ENCODE measurements at regions not wholly inside any gene's neighbourhood (a gene's known extent, or its start where the extent isn't known, plus 50 kb on each side); places are given as distances from the start of the nearest gene placed in this dataset.

DNA sequence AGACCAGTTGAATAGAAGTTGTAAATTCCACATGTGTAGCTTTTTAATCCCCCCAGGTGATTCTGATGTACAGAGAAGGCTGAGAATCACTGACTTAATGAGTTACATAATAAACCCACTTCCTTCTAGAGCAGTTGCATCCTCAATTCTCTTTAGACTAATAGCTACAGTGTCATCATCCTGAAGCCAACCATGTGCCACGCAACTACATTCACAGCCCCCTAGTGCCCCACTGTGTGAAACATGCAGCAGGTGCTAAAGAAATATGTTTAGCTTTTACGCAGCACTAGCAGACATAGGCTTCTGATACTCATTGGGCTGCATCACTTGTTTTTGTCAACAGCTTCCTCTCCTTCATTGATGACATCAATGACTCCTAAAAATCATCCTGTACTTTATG is 1168.3 kb downstream of the BCL11B start:
- TF ChIP-seq CTCF (CRISPR knock-in tag; IDR thresholded peaks at IDR 0.05) (no peak), CHD4 (IDR thresholded peaks at IDR 0.05; ENCODE audit: borderline replicate concordance, low read length) (no peak), SKI (IDR thresholded peaks at IDR 0.05; ENCODE audit: partially characterized antibody) (no peak), KAT7 (CRISPR knock-in tag; IDR thresholded peaks at IDR 0.05; ENCODE audit: borderline replicate concordance) (no peak), ZNF274 (CRISPR knock-in tag; IDR thresholded peaks at IDR 0.05) (no peak), ZC3H4 (CRISPR knock-in tag; IDR thresholded peaks at IDR 0.05; ENCODE audit: borderline replicate concordance) (no peak), TAF1 (CRISPR knock-in tag; IDR thresholded peaks at IDR 0.05) (no peak), ZNF24 (IDR thresholded peaks at IDR 0.05) (no peak), STAT5B (CRISPR knock-in tag; IDR thresholded peaks at IDR 0.05) (no peak)
- TF ChIP-seq, protein P1, sequence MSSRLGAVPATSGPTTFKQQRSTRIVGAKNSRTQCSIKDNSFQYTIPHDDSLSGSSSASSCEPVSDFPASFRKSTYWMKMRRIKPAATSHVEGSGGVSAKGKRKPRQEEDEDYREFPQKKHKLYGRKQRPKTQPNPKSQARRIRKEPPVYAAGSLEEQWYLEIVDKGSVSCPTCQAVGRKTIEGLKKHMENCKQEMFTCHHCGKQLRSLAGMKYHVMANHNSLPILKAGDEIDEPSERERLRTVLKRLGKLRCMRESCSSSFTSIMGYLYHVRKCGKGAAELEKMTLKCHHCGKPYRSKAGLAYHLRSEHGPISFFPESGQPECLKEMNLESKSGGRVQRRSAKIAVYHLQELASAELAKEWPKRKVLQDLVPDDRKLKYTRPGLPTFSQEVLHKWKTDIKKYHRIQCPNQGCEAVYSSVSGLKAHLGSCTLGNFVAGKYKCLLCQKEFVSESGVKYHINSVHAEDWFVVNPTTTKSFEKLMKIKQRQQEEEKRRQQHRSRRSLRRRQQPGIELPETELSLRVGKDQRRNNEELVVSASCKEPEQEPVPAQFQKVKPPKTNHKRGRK (CRISPR knock-in tag; IDR thresholded peaks at IDR 0.05), result no peak
- TF ChIP-seq, protein P2, sequence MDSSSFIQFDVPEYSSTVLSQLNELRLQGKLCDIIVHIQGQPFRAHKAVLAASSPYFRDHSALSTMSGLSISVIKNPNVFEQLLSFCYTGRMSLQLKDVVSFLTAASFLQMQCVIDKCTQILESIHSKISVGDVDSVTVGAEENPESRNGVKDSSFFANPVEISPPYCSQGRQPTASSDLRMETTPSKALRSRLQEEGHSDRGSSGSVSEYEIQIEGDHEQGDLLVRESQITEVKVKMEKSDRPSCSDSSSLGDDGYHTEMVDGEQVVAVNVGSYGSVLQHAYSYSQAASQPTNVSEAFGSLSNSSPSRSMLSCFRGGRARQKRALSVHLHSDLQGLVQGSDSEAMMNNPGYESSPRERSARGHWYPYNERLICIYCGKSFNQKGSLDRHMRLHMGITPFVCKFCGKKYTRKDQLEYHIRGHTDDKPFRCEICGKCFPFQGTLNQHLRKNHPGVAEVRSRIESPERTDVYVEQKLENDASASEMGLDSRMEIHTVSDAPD (CRISPR knock-in tag; IDR thresholded peaks at IDR 0.05), result no peak

Data from HepG2 (cell line).